GM19035 (cell line): ENCODE measurements at regions not wholly inside any gene's neighbourhood (a gene's known extent, or its start where the extent isn't known, plus 50 kb on each side); places are given as distances from the start of the nearest gene placed in this dataset.

Experiments used
- ATAC-seq: cut with Tn5 transposase; IDR thresholded peaks from one replicate; pipeline ENCODE4 v1.9.1; 2021; ENCODE audit not compliant: unreplicated experiment

GRCh38 chrX:4322916-4323315 is 609.5 kb upstream of the PRKX start:
- no peak for ATAC-seq

- no peak for ATAC-seq
Measured at GRCh38 chrX:4320436-4320947, 607.0 kb upstream of the PRKX start.

GRCh38 chrX:4315891-4316290 is 602.4 kb upstream of the PRKX start:
- no peak for ATAC-seq

- ATAC-seq = no peak
Measured at GRCh38 chrX:4314586-4314985, 601.1 kb upstream of the PRKX start.

GRCh38 chrX:4277122-4277521 is 563.7 kb upstream of the PRKX start:
- ATAC-seq = no peak

GRCh38 chrX:4268676-4269075 is 555.2 kb upstream of the PRKX start:
- no peak for ATAC-seq

- ATAC-seq = no peak
Measured at GRCh38 chrX:4265036-4265435, 551.6 kb upstream of the PRKX start.

GRCh38 chrX:4263030-4263803 is 549.8 kb upstream of the PRKX start:
- ATAC-seq = no peak

- no peak for ATAC-seq
Measured at GRCh38 chrX:4253092-4253491, 539.6 kb upstream of the PRKX start.

GRCh38 chrX:4249401-4249800 is 536.0 kb upstream of the PRKX start:
- ATAC-seq = no peak

- ATAC-seq = no peak
Measured at GRCh38 chrX:4243759-4244158, 530.3 kb upstream of the PRKX start.

GRCh38 chrX:4240541-4241194 is 527.2 kb upstream of the PRKX start:
- ATAC-seq = no peak

- no peak for ATAC-seq
Measured at GRCh38 chrX:4239650-4240540, 526.4 kb upstream of the PRKX start.

- no peak for ATAC-seq
Measured at GRCh38 chrX:4238916-4239315, 525.5 kb upstream of the PRKX start.

GRCh38 chrX:4225086-4225485 is 511.6 kb upstream of the PRKX start:
- ATAC-seq = no peak

- no peak for ATAC-seq
Measured at GRCh38 chrX:4206941-4207340, 493.5 kb upstream of the PRKX start.

- ATAC-seq = no peak
Measured at GRCh38 chrX:4197971-4198370, 484.5 kb upstream of the PRKX start.

GRCh38 chrX:4193500-4194155 is 480.2 kb upstream of the PRKX start:
- no peak for ATAC-seq

GRCh38 chrX:4186331-4186730 is 472.9 kb upstream of the PRKX start:
- ATAC-seq = no peak

- ATAC-seq = no peak
Measured at GRCh38 chrX:4185086-4185485, 471.6 kb upstream of the PRKX start.

- ATAC-seq = no peak
Measured at GRCh38 chrX:4182408-4182806, 469.0 kb upstream of the PRKX start.
